NCI-H774 (cell line): ENCODE measurements at regions not wholly inside any gene's neighbourhood (a gene's known extent, or its start where the extent isn't known, plus 50 kb on each side); places are given as distances from the start of the nearest gene placed in this dataset.
"Not testable (repeated sequence)": the region's sequence is repeated elsewhere in the genome, so short reads cannot be mapped to it uniquely, and the experiment has no call there.

ENCODE experiments used
- DNase-seq: peaks from one replicate; lab custom pipeline; 2025; lab: John Stamatoyannopoulos, UW

DNA sequence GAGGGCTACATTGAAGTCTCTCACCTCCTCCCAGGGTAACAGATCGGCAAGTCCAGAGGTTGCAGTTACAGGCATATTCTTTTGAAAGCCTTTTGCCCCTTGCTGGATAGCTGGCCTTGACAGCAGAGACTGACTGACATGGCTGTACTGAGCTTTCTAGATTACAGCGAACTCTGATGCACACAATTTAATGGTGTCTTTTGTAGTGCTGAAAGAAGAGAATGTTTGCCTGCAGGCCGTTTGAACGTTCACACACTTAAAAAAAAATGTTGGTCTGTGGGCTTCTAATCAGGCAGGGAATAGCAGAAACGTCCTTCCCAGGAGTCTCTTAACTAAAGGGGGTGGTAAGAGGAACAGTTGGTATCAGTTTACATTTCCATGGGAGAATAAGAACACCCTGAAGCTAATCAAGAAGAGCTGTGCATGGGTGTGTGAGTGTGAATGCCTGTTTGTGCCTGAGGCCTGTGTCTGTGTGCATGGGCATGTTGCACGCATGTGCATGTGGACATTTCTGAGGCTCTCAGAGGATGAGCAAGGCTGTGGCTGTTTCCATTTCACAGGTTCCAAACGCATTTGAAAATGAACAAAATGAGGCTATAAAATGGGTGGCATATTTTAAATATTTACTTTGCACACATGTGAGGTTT is 213.9 kb upstream of the SSTR4 start:
- DNase-seq = no peak

DNA sequence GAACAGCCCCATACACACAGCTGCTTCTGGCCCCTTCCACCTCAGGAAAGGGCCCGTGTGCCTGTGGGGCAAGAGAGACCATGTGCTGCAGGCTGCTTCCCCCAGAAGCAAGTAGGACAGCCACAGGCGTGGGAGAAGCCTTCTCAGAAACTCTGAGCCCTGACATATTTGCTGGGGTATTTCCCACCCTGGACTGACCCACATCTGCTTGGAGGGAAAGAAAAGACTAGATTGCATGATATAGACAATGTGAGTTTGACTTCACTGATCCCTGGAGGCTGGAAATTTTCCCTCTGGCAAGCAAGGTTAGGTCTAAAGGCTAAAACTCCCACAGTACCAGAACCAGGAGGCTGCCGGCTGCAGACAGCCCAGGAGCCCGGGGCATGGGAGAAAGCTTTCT is 213.3 kb upstream of the SSTR4 start:
- DNase-seq = no peak

DNA sequence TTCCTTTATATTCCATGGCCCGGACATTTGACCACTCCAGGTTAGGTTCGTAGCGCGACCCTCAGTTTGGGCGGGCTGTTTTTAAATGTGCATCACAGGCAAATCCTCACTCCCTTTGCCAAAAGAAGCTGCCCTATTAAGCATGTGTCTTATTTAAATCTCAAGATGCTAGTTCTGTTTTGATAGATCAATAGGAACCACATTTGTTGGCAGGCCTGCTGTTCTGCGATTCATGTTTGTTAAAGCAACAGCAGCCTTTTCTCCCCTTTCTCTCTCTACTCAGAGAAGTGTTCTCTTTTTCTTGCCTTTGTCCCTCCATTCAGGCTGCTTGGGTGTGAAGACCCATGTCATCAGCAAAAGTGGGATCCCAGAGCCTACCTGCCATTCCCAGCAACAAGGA is 212.0 kb upstream of the SSTR4 start:
- DNase-seq = no peak

DNA sequence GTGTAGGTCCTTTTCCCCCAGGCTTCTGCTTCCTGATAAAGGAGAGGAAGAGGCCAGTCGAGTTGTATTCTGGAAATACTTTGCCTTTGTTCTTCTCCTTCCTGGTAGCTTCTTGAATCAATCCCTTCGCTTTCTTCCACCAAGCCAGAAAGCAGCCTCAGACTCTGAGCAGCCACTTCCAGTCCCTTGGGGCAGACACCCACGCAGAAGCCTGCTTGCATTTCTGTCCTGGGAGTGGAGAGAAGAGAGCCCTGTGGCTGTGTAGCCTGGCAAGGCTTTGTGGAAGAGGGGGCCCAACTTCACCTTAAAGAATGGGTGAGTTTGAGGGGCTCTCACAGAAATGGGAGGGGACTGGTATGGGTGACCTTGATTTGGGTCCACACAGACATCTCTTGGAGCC is 211.0 kb upstream of the SSTR4 start:
- no peak for DNase-seq

DNA sequence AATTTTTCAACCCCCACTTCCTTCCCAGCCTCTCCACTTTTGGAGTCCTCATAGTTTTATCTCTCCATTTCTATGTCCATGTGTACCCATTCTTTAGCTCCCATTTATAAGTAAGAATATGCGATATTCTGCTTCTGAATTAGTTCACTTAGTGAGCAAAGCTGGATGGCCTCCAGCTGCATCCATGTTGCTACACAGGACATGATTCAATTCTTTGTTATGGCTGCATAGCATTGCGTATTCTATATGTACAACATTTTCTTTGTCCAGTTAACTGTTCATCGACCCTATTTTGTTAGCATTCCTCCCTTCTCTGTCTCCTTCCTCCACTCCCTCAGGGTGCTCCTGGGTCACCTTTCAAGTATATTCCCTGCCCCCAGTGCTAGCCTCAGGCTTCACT is 210.0 kb upstream of the SSTR4 start:
- DNase-seq = no peak

DNA sequence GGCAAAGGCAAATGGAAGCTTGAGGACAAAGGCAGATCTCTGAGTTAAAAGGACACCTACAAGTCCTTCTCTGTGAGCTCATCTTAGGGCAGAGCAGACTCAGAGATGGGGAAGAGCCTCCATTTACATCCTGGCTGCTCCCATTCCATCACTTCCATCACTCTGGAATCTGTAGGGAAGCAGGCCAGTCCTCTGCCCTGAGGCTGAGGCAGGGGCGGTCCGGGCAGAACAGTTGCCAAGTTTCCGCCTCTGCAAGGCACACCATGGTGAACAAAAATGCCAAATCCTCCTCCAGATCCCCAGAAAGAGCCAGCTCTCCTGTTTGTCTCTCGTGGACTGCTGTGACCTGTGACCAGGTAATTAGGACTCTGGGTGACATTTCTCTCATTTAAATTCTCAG is 209.6 kb upstream of the SSTR4 start:
- no peak for DNase-seq

DNA sequence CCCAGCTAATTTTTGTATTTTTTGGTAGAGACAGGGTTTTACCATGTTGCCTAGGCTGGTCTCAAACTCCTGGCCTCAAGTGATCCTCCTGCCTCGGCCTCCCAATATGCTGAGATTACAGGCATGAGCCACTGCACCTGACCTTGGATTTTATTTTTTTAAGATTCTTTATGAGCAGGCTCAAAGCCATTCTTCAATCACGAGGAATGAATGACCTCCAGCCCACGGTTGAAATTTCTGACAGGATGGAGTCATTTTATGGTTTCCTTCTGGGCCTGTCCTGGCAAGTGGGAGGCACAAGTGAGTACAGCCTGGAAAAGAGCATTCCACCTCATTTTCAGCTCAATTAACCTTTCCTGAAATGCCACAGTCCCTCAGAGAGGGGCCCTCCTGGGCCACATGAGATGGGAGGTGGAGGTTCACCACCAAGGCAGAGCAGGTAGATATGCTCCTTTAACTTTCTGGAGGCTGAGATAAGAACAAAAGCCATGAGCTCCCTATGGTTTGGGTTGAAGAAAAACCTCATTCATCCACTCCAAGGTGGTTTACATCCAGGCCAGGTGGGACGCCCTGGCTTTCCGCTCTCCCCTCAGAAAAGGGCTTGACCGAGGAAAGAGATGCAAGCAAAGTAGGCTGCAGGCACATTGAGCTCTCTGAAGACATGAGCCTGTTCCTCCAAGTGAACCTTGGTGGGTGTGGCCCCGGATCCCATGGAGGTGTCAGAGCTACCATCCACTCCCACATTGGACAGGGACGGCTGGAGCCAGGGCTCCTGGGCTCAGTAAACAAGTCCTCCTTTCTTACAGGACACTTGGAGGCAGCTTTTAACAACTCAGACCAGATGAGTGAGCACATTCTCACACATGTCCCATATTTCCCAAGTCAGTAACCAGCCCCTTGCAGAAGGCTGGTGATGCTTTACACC is 208.5 kb upstream of the SSTR4 start:
- no peak for DNase-seq

DNA sequence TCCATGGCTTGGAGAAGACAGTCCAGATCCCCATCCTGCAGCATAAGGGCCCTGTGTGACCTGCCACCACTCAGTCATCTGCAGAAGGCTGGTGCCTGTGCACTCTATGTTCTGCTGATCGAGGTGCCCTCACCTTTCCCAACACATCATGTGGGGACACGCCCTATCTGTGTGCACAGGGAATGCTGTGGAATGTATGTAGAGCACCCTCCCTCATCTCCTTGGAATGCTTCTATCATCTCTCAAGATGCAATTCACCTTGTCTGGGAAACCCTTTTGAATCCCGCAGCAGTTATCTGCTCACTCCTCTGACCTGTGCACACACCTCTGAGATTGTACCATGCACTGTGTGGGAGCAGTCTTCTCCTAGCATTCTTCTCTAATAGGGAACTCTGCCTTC is 207.2 kb upstream of the SSTR4 start:
- no peak for DNase-seq

DNA sequence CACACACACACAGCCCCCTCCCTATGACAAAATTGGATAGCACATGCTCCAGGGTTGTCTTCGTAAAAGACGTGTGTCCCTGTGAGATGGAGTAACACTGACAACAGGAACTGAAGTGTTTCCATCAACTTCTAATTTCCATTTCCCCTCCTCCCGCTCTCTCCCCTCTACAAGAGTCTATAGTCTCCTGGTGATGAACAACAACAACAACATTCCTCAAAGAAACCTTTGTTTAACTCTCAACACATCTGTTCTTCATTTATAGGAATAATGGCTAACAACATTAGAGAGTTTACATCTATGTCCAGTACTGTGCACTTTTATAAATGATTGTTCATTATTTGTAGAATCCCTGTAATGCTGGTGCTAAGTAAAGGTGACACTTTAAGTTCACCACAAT is 205.8 kb upstream of the SSTR4 start:
- no peak for DNase-seq

DNA sequence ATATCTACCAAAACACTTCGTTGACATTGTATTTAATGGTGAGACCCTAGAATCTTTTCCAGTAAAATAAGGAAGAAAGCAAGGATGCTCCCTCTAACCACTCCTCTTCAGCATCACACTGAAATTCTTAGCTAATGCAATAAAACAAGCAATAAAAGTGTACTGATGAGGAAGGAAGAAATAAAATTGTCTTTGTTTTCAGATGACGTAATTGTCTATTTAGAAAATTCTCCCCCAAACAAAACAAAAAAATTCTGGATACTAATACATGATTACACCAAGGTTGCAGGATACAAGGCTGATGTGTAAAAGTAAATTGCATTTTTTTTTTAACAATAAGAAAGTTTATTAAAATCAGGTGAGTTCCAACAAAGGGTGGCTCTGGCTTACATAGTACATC is 205.0 kb upstream of the SSTR4 start:
- DNase-seq = no peak

DNA sequence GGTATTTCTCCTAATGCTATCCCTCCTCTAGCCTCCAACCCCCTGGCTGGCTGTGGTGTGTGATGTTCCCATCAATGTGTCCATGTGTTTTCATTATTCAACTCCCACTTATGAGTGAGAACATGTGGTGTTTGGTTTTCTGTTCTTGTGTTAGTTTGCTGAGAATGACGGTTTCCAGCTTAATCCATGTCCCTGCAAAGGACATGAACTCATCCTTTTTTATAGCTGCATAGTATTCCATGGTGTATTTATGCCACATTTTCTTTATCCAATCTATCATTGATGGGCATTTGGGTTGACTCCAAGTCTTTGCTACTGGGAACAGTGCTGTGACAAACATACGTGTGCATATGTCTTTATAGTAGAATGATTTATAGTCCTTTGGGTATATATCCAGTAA is 204.4 kb upstream of the SSTR4 start:
- DNase-seq = not testable (repeated sequence)

DNA sequence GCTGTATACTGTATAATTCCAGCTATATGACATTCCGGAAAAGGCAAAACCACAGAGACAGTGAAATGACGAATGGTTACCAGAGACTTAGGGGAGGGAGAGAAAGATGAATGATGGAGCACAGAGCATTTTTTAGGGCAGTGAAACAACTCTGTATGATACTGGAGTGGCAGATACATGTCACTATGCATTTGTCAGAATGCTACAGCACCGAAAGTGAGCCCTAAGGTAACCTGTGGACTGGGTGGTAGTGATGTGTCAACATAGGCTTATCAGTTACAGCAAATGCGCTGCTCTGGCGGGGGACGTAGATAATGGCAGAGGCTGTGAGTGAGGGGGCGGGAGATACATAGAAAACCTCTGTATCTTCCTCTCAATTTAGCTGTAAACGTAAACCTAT is 201.3 kb upstream of the SSTR4 start:
- DNase-seq = no peak

DNA sequence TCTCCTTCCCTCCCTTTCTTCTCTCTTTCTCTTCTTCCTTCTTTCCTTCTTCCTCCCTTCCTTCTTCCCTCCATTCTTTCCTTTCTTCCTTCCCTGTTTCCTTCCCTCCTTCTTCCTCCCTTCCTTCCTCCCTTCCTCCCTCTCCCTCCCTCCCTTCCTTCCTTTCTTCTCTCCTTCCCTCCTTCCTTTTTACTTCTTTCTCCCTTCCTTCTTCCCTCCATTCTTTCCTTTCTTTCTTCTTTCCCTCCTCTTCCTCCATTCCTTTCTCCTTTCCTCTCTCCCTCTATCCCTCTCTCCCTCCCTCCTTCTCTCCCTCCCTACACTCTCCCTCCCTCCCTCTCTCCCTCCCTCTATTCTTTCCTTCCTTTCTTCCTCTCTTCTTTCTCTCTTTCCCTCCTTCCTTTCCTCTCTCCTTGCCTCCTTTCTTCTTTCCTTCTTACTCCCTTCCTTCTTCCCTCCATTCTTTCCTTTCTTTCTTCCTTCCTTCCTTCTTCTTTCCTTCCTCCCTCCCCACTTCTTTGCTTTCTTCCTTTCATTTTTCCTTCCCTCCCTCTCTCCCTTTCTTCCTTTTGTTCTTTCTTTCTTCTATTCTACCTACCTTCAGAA is 200.4 kb upstream of the SSTR4 start:
- no peak for DNase-seq

DNA sequence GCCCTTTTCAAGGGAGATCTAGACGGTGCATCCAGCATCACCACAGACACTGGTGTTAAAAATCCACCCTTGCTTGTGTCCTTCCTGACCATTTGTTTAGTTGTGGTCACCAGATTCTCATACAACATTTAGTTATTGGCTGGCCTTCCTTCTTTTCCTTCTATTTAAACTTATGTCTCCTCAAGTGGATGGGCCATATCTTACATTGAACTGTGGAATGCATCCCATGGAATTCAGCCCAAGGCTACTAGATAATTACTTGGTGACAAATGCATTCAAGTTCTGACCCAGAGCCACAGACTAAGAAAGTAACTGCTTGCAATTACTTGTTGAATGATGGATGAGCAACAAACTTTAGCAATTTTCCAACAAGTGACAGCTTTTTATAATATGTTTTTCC is 198.9 kb upstream of the SSTR4 start:
- DNase-seq = no peak

DNA sequence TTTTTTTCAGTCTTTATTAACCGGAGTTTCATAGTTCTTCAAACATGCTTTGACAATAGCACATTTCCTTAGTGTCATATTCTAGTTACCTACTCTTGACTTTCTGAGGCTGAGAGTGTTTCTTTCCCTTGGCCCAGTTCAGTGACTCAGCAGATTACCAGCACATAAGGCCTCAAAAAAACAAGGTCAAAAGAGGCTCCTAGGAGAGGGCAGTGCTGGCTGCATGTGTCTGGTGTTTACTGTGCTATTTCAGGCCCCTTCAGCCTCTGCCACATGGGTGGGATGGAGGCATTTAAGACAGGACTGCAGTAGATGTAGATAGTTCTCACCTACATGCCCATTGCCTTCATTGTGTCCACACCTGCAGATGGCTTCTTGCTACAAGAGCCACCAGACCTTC is 198.2 kb upstream of the SSTR4 start:
- no peak for DNase-seq

DNA sequence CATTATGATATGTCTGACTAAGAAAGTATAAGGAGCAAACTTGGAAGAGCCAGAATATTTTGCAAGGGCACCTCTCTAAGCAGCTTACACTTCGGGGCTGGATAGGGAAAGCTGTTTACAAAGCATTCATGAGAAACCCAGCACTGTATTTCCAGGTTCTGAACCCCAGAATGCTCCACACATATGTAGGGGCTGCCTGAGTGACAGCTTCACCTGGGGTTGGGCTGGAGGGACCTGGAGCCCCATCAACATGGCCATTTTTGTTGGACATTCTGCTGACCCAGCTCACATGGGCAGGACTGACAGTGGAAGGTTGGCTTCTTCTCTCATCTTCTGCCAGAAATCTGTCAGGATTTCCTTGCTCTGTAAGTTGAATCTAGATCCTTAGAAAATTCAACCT is 197.1 kb upstream of the SSTR4 start:
- no peak for DNase-seq

DNA sequence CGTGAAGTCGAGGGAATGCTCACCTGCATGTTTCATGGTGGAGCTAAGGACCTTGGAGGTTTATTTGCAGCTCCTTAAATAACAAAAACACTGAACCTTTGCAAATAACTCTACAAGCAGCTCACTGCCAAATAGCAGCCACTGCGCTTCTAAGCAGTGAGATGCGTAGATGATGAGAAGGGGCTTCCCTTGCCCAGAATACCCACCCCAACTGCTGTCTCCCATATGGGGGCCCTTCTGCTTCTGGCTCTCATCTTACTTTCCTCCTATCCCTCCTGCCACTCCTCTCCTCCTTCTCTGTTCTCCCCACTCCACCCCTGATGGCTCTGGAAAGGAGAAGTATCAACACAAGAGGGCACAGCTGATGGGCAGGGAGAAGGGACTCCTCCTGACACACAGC is 193.3 kb upstream of the SSTR4 start:
- DNase-seq = no peak

DNA sequence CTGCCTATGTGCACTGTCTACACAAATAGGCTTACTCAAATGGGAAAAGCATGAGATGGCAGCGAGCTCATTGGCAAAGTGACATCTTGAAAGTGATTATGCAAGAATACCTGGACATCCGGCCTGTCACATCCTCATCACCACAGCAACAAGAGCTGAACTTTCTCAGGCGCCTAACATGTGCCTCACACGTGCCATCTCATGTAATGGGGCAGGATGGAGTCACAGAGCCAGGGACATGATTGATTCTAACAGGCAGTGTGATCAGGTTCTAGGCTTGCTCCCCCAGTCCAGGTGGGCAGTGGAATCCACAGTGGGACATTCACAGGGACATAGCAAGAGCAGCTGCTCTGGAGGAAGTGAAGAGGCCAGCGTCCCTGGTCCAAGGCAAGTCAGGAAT is 192.3 kb upstream of the SSTR4 start:
- no peak for DNase-seq

DNA sequence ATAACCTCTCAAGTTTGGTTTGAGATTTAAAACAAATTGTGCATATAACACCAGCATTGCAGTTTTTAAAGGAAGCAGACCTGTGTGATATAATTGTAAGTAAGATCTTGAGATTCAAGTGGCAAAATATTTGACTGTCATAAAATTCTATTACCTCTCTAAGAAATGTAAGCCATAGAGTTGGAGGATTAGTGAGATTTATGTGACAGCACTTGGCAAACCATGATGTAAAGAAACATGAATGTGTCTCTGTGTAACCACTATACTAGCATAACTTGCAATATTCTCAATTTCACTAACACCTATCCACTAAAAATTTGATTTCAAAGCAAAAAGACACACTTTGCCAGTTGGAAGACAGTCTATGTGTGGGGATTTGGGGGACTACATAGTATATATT is 190.2 kb upstream of the SSTR4 start:
- no peak for DNase-seq

DNA sequence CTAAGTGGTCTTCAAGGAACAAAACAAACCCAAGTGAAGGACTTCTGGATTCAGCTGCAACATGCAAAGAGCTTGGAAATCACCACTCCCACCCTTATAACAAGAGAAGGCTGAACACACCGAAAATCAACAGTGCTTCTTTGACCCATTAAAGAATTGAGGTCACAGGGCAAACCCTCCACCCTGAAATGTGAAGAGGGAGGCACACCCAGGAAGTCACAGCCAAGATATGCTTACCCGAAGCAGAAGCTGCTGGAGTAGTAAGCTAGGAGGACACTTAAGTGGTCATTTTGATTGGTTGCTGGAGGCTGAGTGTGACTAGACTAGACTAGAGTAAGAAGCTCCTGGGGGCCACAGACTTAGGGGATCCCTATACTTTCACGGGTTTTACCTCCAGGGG is 188.2 kb upstream of the SSTR4 start:
- DNase-seq = no peak

DNA sequence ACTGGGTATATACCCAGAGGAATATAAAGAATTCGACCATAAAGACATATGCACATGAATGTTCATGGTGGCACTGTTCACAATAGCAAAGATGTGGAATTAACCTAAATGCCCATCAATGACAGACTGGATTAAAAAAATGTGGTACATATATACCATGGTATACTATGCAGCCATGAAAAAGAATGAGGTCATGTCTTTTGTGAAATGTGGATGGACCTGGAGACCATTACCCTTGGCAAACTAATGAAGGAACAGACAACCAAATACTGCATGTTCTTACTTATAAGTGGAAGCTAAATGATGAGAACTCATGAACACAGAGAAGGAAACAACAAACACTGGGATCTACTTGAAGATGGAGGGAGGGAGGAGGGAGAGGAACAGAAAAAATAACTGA is 186.7 kb upstream of the SSTR4 start:
- DNase-seq = no peak

DNA sequence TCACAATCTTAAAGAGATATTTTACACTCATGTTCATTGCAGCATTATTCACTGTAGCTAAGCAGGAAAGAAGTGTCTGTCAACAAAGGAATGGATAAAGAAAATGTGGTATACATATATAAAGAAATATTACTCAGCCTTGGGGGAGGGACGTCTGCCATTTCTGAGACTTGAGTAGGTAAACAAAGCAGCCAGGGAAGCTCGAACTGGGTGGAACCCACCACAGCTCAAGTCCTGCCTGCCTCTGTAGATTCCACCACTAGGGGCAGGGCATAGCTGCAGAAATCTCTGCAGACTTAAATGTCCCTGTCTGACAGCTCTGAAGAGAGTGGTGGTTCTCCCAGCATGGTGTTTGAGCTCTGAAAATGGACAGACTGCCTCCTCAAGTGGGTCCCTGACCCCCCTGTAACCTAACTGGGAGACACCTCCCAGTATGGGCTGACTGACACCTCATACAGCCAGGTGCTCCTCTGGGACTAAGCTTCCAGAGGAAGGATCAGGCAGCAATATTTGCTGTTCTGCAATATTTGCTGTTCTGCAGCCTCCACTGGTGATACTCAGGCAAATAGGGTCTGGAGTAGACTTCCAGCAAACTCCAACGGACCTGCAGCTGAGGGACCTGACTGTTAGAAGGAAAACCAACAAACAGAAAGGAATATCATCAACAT is 183.3 kb upstream of the SSTR4 start:
- DNase-seq = peak; percentile 11
